ENCODE measurements at regions not wholly inside any gene's neighbourhood (a gene's known extent, or its start where the extent isn't known, plus 50 kb on each side); places are given as distances from the start of the nearest gene placed in this dataset.
A peak's percentile ranks its signal among the peaks of the same experiment; 100 is the strongest.

- DNase-seq (ENCODE audit: low spot score): no peak
Observed at GRCh38 chr2:33900610-33901009, 301.5 kb upstream of the FAM98A start.

- no peak for DNase-seq (ENCODE audit: low spot score)
Observed at GRCh38 chr2:33897741-33898140, 298.6 kb upstream of the FAM98A start.

- no peak for DNase-seq (ENCODE audit: low spot score)
Observed at GRCh38 chr2:33893824-33894223, 294.7 kb upstream of the FAM98A start.

GRCh38 chr2:33891616-33892015 is 292.5 kb upstream of the FAM98A start:
- DNase-seq (ENCODE audit: low spot score): no peak

- no peak for DNase-seq (ENCODE audit: low spot score)
Observed at GRCh38 chr2:33890686-33891085, 291.6 kb upstream of the FAM98A start.

GRCh38 chr2:33877348-33878016 is 278.4 kb upstream of the FAM98A start:
- DNase-seq (ENCODE audit: low spot score): no peak

GRCh38 chr2:33873076-33873605 is 274.0 kb upstream of the FAM98A start:
- no peak for DNase-seq (ENCODE audit: low spot score)

GRCh38 chr2:33859811-33860461 is 260.8 kb upstream of the FAM98A start:
- DNase-seq (ENCODE audit: low spot score): no peak

- no peak for DNase-seq (ENCODE audit: low spot score)
Observed at GRCh38 chr2:33859176-33859575, 260.1 kb upstream of the FAM98A start.

GRCh38 chr2:33848486-33848885 is 249.4 kb upstream of the FAM98A start:
- no peak for DNase-seq (ENCODE audit: low spot score)

GRCh38 chr2:33839791-33840190 is 240.7 kb upstream of the FAM98A start:
- DNase-seq (ENCODE audit: low spot score): no peak

- DNase-seq (ENCODE audit: low spot score): no peak
Observed at GRCh38 chr2:33836628-33837027, 237.5 kb upstream of the FAM98A start.

- no peak for DNase-seq (ENCODE audit: low spot score)
Observed at GRCh38 chr2:33835911-33836310, 236.8 kb upstream of the FAM98A start.

- DNase-seq (ENCODE audit: low spot score): no peak
Observed at GRCh38 chr2:33822964-33823363, 223.9 kb upstream of the FAM98A start.

GRCh38 chr2:33812707-33813106 is 213.6 kb upstream of the FAM98A start:
- no peak for DNase-seq (ENCODE audit: low spot score)

- no peak for DNase-seq (ENCODE audit: low spot score)
Observed at GRCh38 chr2:33810046-33810835, 211.1 kb upstream of the FAM98A start.

GRCh38 chr2:33806041-33806440 is 206.9 kb upstream of the FAM98A start:
- DNase-seq (ENCODE audit: low spot score): peak; percentile 4

- DNase-seq (ENCODE audit: low spot score): no peak
Observed at GRCh38 chr2:33804155-33804554, 205.1 kb upstream of the FAM98A start.

- DNase-seq (ENCODE audit: low spot score): no peak
Observed at GRCh38 chr2:33796511-33796910, 197.4 kb upstream of the FAM98A start.

GRCh38 chr2:33791625-33792024 is 192.5 kb upstream of the FAM98A start:
- peak; percentile 71 for DNase-seq (ENCODE audit: low spot score)

- peak; percentile 26 for DNase-seq (ENCODE audit: low spot score)
Observed at GRCh38 chr2:33788044-33788443, 188.9 kb upstream of the FAM98A start.

GRCh38 chr2:33786881-33787280 is 187.8 kb upstream of the FAM98A start:
- DNase-seq (ENCODE audit: low spot score): no peak

All from A172 (cell line).